GM10248 (cell line): ENCODE measurements at regions not wholly inside any gene's neighbourhood (a gene's known extent, or its start where the extent isn't known, plus 50 kb on each side); places are given as distances from the start of the nearest gene placed in this dataset.

ENCODE experiments used
- CTCF ChIA-PET: fragments of 300-600 bp; sonication (Branson Sonifier 250); formaldehyde crosslinking; extraction: SDS; loops from one replicate; lab custom pipeline; 2021; ENCODE audit warnings: antibody characterized with exemption; lab: Yijun Ruan, JAX
- POLR2A ChIA-PET: fragments of 350-650 bp; sonication (Branson Sonifier 250); formaldehyde crosslinking; extraction: SDS; loops from one replicate; lab custom pipeline; 2020; ENCODE audit warnings: antibody characterized with exemption; lab: Yijun Ruan, JAX
- DNase-seq: peaks from one replicate; pipeline ENCODE4 v3.0.0; 2012; ENCODE audit errors: extremely low spot score
- CTCF ChIP-seq: IDR thresholded peaks from 2 replicates; pipeline ENCODE4 v1.5.1; 2012; ENCODE audit warnings: mild to moderate bottlenecking, low read depth; ENCODE audit errors: extremely low read depth, missing control alignments, control extremely low read depth

DNA sequence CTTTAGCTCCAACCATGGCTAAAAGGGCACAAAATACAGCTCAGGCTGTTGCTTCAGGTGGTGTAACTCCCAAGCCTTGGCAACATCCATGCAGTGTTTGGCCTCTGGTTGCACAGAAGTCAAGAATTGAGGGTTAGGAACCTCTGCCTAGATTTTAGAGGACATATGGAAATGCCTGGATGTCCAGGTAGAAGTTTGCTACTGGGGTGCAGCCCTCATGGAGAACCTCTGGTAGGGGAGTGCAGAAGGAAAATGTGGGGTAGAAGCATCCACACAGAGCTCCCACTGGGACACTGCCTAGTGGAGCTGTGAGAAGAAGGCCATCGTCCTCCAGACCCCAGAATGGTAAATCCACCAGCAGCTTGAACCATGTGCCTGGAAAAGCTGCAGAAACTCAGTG is 1453.8 kb upstream of the EYS start:
- ChIA-PET POLR2A (no interaction called here), CTCF (interaction anchor here (0.8 kb wide), 1 partner anchor 53 kb away, joined by 3 read pairs; no protein-coding TSS in a partner anchor)
- DNase-seq = no peak
- TF ChIP-seq CTCF = no peak

DNA sequence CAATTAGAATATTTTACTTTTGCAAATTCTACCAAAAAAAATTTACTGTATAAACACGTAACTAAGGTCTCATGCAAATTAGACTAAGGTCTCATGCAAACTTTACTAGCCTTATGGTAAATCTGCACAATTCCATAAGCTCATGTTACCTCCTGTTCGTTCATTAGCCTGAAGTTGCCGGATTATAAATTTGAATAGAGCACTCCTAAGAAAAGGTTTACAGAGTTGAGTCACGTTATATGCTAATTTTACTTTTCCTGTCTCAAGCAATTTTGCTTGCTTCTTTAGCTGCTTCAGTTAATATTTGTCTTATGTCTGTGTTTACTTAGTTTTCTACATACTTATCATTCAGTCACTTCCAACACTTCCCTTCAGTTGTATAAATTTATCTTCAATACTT is 1434.0 kb upstream of the EYS start:
- DNase-seq = no peak
- TF ChIP-seq CTCF = no peak
- ChIA-PET POLR2A (no interaction called here), CTCF (no interaction called here)

DNA sequence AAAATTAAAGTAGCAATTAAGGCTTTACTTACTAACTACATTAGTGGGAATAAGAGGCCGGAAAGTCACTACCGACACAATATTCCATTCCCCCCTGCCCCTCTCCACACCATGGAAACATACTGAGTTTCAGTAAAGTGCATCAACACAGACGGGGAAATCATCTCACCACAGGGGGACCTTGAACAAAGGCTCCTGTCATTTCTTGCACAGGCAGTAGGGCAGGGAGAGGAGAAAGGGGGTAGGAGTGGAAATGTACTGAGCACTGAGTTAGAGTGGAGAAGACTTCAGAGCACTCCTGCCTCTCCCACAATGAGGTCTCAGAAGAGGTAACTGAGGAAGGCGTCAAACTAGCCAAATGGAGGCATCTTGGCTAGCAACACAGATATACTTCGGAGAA is 1426.9 kb upstream of the EYS start:
- ChIA-PET CTCF (no interaction called here), POLR2A (no interaction called here)
- TF ChIP-seq CTCF = no peak
- no peak for DNase-seq

DNA sequence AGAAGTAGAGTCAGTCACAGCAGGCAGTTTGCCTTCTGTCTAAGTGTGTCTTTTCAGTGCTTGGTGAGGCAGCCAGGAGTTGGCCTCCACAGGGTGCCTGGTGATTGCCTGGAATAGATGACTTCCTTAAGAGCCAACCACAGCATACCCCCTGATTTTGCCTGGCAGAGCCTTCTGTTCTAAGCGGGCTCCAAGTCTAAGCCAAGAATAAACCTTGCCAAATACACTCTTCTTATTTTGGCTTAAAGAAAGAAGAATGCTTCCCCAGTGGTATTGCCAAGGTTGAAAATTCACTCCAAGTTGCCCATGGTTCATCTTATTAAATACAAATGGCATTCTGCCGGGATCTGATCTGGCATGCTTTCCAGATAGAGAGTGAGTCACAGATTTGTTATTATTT is 1424.8 kb upstream of the EYS start:
- ChIA-PET CTCF (no interaction called here), POLR2A (no interaction called here)
- TF ChIP-seq CTCF = no peak
- DNase-seq = no peak

- TF ChIP-seq CTCF = no peak
- ChIA-PET POLR2A (no interaction called here), CTCF (no interaction called here)
- DNase-seq = no peak
Measured at GRCh38 chr6:67129780-67130179, 1422.8 kb upstream of the EYS start.

DNA sequence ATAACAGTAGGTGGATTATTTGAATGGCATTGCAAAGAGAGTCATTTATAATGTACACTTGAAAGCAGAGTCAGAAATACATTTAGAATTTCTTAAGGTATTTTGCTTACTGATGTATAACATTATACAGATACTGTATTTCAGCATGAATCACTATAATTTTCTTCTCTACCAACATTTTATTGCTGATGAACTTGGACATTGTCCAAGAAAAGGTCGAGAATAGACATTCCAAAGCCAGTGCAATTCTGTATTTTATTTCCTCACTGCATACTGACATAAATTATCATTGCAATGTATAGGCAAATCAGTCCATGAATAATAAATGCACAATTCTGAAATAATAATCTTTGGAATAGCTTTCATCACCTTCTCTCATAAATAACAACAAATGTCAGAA is 1420.0 kb upstream of the EYS start:
- no peak for TF ChIP-seq CTCF
- POLR2A ChIA-PET = no interaction called here
- CTCF ChIA-PET = no interaction called here
- no peak for DNase-seq

GRCh38 chr6:67121115-67121514 is 1414.1 kb upstream of the EYS start:
- POLR2A ChIA-PET = no interaction called here
- DNase-seq = no peak
- CTCF ChIA-PET = no interaction called here
- no peak for TF ChIP-seq CTCF
